ENCODE measurements at regions not wholly inside any gene's neighbourhood (a gene's known extent, or its start where the extent isn't known, plus 50 kb on each side); places are given as distances from the start of the nearest gene placed in this dataset.

DNA sequence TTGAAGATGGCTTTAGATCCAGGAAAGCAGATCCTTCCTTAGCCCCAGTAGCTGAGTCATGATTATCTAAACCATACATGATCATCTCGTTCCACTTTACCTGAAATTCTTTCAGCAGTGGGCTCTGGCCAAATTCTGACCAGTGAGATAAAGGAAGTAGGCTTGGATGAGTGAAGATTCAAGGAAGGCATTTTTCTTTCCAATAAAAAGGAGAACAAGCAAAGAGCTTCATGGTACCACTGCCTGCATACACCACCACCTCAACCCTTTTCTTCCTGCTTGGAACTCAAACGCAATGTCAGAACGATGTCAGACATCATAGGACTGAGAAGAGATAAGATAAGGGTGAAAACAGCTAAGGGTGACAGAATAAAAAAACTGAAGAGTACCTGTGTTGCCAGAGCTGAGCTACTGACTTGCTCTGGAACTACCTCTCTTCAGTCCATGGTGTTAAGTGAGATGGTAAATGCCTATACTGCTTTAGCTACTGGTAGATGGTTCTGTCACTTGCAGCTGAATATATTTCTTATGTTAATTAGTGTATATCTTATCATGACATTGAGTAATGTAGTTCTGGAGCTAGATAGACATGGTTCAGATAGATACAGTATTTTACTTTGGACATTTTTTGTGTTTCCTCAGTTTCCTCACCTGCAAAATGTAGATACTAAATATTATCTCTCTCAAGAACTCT lies 58.7 kb upstream of the ACVR1 start:
- no peak overlapping the region for H3K4me3 ChIP-seq (ENCODE audit: low read depth, low read length)
- no peaks in the 10 kb centered on the region for H3K36me3 ChIP-seq (ENCODE audit: control insufficient read depth in 2 of 2, insufficient read depth in 1 of 2, low read length in 2 of 2)
- TF ChIP-seq ZNF23 (tag by site-specific recombination; IDR thresholded peaks at IDR 0.05; ENCODE audit: borderline replicate concordance): no peak
- no peak for TF ChIP-seq SETDB1 (IDR thresholded peaks at IDR 0.05; ENCODE audit: insufficient read length, low read length)
- TF ChIP-seq ZNF768 (tag by site-specific recombination; IDR thresholded peaks at IDR 0.05): no peak
- no peak for TF ChIP-seq MYNN (tag by site-specific recombination; IDR thresholded peaks at IDR 0.05; ENCODE audit: borderline replicate concordance)
- TF ChIP-seq SP2 (tag by site-specific recombination; IDR thresholded peaks at IDR 0.05): no peak
- TF ChIP-seq, protein P1, sequence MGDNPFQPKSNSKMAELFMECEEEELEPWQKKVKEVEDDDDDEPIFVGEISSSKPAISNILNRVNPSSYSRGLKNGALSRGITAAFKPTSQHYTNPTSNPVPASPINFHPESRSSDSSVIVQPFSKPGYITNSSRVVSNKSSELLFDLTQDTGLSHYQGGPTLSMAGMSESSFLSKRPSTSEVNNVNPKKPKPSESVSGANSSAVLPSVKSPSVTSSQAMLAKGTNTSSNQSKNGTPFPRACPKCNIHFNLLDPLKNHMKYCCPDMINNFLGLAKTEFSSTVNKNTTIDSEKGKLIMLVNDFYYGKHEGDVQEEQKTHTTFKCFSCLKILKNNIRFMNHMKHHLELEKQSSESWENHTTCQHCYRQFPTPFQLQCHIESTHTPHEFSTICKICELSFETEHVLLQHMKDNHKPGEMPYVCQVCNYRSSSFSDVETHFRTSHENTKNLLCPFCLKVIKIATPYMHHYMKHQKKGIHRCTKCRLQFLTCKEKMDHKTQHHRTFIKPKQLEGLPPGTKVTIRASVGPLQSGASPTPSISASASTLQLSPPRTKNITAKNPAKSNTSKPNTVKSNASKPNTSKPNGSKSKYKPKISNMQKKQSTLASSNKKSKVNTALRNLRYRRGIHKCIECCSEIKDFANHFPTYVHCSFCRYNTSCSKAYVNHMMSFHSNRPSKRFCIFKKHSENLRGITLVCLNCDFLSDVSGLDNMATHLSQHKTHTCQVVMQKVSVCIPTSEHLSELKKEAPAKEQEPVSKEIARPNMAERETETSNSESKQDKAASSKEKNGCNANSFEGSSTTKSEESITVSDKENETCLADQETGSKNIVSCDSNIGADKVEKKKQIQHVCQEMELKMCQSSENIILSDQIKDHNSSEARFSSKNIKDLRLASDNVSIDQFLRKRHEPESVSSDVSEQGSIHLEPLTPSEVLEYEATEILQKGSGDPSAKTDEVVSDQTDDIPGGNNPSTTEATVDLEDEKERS (tag by site-specific recombination; IDR thresholded peaks at IDR 0.05): no peak
- TF ChIP-seq, protein P2, sequence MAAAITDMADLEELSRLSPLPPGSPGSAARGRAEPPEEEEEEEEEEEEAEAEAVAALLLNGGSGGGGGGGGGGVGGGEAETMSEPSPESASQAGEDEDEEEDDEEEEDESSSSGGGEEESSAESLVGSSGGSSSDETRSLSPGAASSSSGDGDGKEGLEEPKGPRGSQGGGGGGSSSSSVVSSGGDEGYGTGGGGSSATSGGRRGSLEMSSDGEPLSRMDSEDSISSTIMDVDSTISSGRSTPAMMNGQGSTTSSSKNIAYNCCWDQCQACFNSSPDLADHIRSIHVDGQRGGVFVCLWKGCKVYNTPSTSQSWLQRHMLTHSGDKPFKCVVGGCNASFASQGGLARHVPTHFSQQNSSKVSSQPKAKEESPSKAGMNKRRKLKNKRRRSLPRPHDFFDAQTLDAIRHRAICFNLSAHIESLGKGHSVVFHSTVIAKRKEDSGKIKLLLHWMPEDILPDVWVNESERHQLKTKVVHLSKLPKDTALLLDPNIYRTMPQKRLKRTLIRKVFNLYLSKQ (tag by site-specific recombination; IDR thresholded peaks at IDR 0.05; ENCODE audit: borderline replicate concordance): no peak
- TF ChIP-seq ZNF626 (tag by site-specific recombination; IDR thresholded peaks at IDR 0.05): no peak
- no peak for TF ChIP-seq ZNF138 (tag by site-specific recombination; IDR thresholded peaks at IDR 0.05; ENCODE audit: borderline replicate concordance)
- TF ChIP-seq ZSCAN16 (tag by site-specific recombination; IDR thresholded peaks at IDR 0.05): no peak
- TF ChIP-seq KLF7 (tag by site-specific recombination; IDR thresholded peaks at IDR 0.05; ENCODE audit: borderline replicate concordance): no peak
- H3K9me3 ChIP-seq (ENCODE audit: control insufficient read depth, insufficient read depth, low read depth, low read length): no peaks in the 10 kb centered on the region
- no peak overlapping the region for H3K27ac ChIP-seq (ENCODE audit: extremely low read depth, low read depth, low read length)
- ChIA-PET CTCF (interaction anchor here (0.6 kb wide), 2 partner anchors 161 to 413 kb away, joined by 3 to 4 read pairs; no protein-coding TSS in a partner anchor), POLR2A (no interaction called here)
- H3K4me1 ChIP-seq (ENCODE audit: control insufficient read depth, insufficient read depth, low read length): no peaks in the 10 kb centered on the region

GRCh38 chr2:157933160-157933920 lies 57.2 kb upstream of the ACVR1 start:
- H3K27ac ChIP-seq (ENCODE audit: extremely low read depth, low read depth, low read length): no peak overlapping the region
- H3K9me3 ChIP-seq (ENCODE audit: control insufficient read depth, insufficient read depth, low read depth, low read length): no peaks in the 10 kb centered on the region
- CTCF ChIA-PET: no interaction called here
- no peak overlapping the region for H3K4me3 ChIP-seq (ENCODE audit: low read depth, low read length)
- H3K36me3 ChIP-seq (ENCODE audit: control insufficient read depth in 2 of 2, insufficient read depth in 1 of 2, low read length in 2 of 2): no peaks in the 10 kb centered on the region
- no peaks in the 10 kb centered on the region for H3K4me1 ChIP-seq (ENCODE audit: control insufficient read depth, insufficient read depth, low read length)
- POLR2A ChIA-PET: no interaction called here
- TF ChIP-seq KLF16 (tag by site-specific recombination; IDR thresholded peaks at IDR 0.05): no peak
- no peak for TF ChIP-seq ZNF394 (tag by site-specific recombination; IDR thresholded peaks at IDR 0.05; ENCODE audit: borderline replicate concordance)
- no peak for TF ChIP-seq ZNF560 (tag by site-specific recombination; IDR thresholded peaks at IDR 0.05; ENCODE audit: borderline replicate concordance)
- TF ChIP-seq ZNF211 (tag by site-specific recombination; IDR thresholded peaks at IDR 0.05; ENCODE audit: low read depth): no peak
- TF ChIP-seq, protein P3, sequence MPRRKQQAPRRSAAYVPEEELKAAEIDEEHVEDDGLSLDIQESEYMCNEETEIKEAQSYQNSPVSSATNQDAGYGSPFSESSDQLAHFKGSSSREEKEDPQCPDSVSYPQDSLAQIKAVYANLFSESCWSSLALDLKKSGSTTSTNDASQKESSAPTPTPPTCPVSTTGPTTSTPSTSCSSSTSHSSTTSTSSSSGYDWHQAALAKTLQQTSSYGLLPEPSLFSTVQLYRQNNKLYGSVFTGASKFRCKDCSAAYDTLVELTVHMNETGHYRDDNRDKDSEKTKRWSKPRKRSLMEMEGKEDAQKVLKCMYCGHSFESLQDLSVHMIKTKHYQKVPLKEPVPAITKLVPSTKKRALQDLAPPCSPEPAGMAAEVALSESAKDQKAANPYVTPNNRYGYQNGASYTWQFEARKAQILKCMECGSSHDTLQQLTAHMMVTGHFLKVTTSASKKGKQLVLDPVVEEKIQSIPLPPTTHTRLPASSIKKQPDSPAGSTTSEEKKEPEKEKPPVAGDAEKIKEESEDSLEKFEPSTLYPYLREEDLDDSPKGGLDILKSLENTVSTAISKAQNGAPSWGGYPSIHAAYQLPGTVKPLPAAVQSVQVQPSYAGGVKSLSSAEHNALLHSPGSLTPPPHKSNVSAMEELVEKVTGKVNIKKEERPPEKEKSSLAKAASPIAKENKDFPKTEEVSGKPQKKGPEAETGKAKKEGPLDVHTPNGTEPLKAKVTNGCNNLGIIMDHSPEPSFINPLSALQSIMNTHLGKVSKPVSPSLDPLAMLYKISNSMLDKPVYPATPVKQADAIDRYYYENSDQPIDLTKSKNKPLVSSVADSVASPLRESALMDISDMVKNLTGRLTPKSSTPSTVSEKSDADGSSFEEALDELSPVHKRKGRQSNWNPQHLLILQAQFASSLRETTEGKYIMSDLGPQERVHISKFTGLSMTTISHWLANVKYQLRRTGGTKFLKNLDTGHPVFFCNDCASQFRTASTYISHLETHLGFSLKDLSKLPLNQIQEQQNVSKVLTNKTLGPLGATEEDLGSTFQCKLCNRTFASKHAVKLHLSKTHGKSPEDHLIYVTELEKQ (tag by site-specific recombination; IDR thresholded peaks at IDR 0.05; ENCODE audit: borderline replicate concordance): no peak
- no peak for TF ChIP-seq PRDM1 (tag by site-specific recombination; IDR thresholded peaks at IDR 0.05)
- no peak for TF ChIP-seq ZNF473 (tag by site-specific recombination; IDR thresholded peaks at IDR 0.05)
- TF ChIP-seq ZBTB49 (tag by site-specific recombination; IDR thresholded peaks at IDR 0.05; ENCODE audit: low read depth): no peak
- TF ChIP-seq ZBTB21 (tag by site-specific recombination; IDR thresholded peaks at IDR 0.05): no peak
- TF ChIP-seq, protein P4, sequence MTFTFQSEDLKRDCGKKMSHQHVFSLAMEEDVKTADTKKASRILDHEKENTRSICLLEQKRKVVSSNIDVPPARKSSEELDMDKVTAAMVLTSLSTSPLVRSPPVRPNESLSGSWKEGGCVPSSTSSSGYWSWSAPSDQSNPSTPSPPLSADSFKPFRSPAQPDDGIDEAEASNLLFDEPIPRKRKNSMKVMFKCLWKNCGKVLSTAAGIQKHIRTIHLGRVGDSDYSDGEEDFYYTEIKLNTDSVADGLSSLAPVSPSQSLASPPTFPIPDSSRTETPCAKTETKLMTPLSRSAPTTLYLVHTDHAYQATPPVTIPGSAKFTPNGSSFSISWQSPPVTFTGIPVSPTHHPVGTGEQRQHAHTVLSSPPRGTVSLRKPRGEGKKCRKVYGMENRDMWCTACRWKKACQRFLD (tag by site-specific recombination; IDR thresholded peaks at IDR 0.05): no peak
- no peak for TF ChIP-seq SP3 (tag by site-specific recombination; IDR thresholded peaks at IDR 0.05)
